B cell (primary cell): ENCODE measurements at regions not wholly inside any gene's neighbourhood (a gene's known extent, or its start where the extent isn't known, plus 50 kb on each side); places are given as distances from the start of the nearest gene placed in this dataset.

Experiments used
- EZH2 ChIP-seq: IDR thresholded peaks from 2 replicates; pipeline ENCODE4 v1.6.1; 2012; ENCODE audit warnings: borderline replicate concordance, low read depth, mild to moderate bottlenecking, moderate library complexity, low read length; ENCODE audit not compliant: insufficient read depth, poor library complexity, severe bottlenecking
- TF ChIP-seq, protein P1 (sequence below): fragments of 200-600 bp; IDR thresholded peaks from one replicate; pipeline ENCODE4 v1.8.0; 2022; ENCODE audit warnings: antibody characterized with exemption, mild to moderate bottlenecking

DNA sequence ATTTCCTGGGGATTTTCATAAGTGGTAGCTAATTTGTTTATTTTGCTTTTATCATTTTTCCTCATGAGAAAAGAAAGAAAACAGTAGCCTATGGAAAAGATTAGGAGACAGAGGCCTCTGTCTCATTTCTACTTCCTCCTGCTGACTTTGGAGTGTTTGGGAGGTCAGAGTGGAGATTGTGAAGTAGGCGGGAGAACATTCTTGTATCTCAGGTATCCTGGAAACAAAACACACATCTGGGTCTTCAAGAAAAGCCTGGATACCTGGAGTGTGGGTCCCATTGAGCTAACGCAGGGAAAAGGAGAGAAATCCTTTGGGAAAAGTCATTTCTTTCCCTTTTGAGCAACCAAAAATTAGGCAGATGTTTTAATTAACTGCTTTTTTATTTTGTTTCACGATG, 161.5 kb upstream of the DMAC1 start:
- TF ChIP-seq, protein P1, sequence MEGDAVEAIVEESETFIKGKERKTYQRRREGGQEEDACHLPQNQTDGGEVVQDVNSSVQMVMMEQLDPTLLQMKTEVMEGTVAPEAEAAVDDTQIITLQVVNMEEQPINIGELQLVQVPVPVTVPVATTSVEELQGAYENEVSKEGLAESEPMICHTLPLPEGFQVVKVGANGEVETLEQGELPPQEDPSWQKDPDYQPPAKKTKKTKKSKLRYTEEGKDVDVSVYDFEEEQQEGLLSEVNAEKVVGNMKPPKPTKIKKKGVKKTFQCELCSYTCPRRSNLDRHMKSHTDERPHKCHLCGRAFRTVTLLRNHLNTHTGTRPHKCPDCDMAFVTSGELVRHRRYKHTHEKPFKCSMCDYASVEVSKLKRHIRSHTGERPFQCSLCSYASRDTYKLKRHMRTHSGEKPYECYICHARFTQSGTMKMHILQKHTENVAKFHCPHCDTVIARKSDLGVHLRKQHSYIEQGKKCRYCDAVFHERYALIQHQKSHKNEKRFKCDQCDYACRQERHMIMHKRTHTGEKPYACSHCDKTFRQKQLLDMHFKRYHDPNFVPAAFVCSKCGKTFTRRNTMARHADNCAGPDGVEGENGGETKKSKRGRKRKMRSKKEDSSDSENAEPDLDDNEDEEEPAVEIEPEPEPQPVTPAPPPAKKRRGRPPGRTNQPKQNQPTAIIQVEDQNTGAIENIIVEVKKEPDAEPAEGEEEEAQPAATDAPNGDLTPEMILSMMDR, result no peak
- no peak for TF ChIP-seq EZH2
